Lung (tissue), 11 donors: ENCODE measurements at regions not wholly inside any gene's neighbourhood (a gene's known extent, or its start where the extent isn't known, plus 50 kb on each side); places are given as distances from the start of the nearest gene placed in this dataset.
A peak's percentile ranks its signal among the peaks of the same experiment; 100 is the strongest.

ENCODE experiments used
- ATAC-seq: fragments of 200-7000 bp; cut with Tn5 transposase; one replicate; pipeline ENCODE4 v1.9.1; 2020; ENCODE audit warnings: moderate number of reproducible peaks; ENCODE audit not compliant: insufficient read depth, low FRiP score
- DNase-seq, 3 donors: peaks; one replicate each; pipeline ENCODE4 v3.0.0-alpha.2; 2013 to 2017
- H3K27ac ChIP-seq, 2 donors: one replicate each; pipeline ENCODE4 v1.5.1; 2013; ENCODE audit warnings: mild to moderate bottlenecking in 2 of 2, moderate library complexity in 2 of 2, control low read depth in 1 of 2, inconsistent platforms in 1 of 2, low read depth in 1 of 2, low read length in 1 of 2
- H3K27me3 ChIP-seq, 3 donors: one replicate each; pipeline ENCODE4 v1.5.1; 2013; ENCODE audit warnings: low read length in 2 of 3; ENCODE audit not compliant: control insufficient read depth in 3 of 3, insufficient read depth in 3 of 3
- H3K36me3 ChIP-seq, 4 donors: one replicate each; pipeline ENCODE4 v1.5.1; 2013; ENCODE audit warnings: low read length in 4 of 4, mild to moderate bottlenecking in 1 of 4, moderate library complexity in 1 of 4; ENCODE audit not compliant: control insufficient read depth in 4 of 4, insufficient read depth in 4 of 4
- H3K4me1 ChIP-seq, 5 donors: one replicate each; pipeline ENCODE4 v1.5.1; 2013; ENCODE audit warnings: low read length in 5 of 5, mild to moderate bottlenecking in 2 of 5, moderate library complexity in 1 of 5; ENCODE audit not compliant: control insufficient read depth in 5 of 5, insufficient read depth in 5 of 5
- H3K4me3 ChIP-seq: one replicate; pipeline ENCODE4 v1.5.1; 2013; ENCODE audit warnings: mild to moderate bottlenecking, control low read depth, moderate library complexity
- H3K9ac ChIP-seq, 2 donors: one replicate each; pipeline ENCODE4 v1.5.1; 2013; ENCODE audit warnings: low read length in 2 of 2, control low read depth in 1 of 2; ENCODE audit not compliant: insufficient read depth in 1 of 2
- H3K9me3 ChIP-seq, 4 donors: one replicate each; pipeline ENCODE4 v1.5.1; 2013; ENCODE audit warnings: low read length in 3 of 4, mild to moderate bottlenecking in 1 of 4, moderate library complexity in 1 of 4; ENCODE audit not compliant: control insufficient read depth in 4 of 4, insufficient read depth in 3 of 4
- CTCF ChIP-seq: IDR thresholded peaks from 2 replicates; pipeline ENCODE4 v1.5.1; 2012; ENCODE audit warnings: mild to moderate bottlenecking; ENCODE audit errors: control extremely low read depth, extremely low read depth
- WGBS, 2 donors: extraction: QIAGEN DNeasy Blood & Tissue Kit; methylation state at CpG; one replicate each; pipeline ENCODE4 v1.1.7; 2013; 5-methylcytosine and 5-hydroxymethylcytosine counted together
- donor health status: control.
- donor health status: control.
- donor health status: Bipolar disorder and iron deficiency.
- donor health status: healthy.
- donor health status: DM: yes; HTN: yes; CAD: no.

- no peak overlapping the region for H3K27ac ChIP-seq
- no peaks in the 10 kb centered on the region for H3K36me3 ChIP-seq
- H3K4me1 ChIP-seq = no peaks in the 10 kb centered on the region
- 73 to 80% methylated on average over 2 of the region's 2 CpGs for WGBS, 2 donors
- no peak for TF ChIP-seq CTCF
- no peaks in the 10 kb centered on the region for H3K9me3 ChIP-seq
- H3K9ac ChIP-seq = no peak overlapping the region
- DNase-seq = no peak
- H3K4me3 ChIP-seq = no peak overlapping the region
- H3K27me3 ChIP-seq = no peaks in the 10 kb centered on the region
- no peak for ATAC-seq
Observed at GRCh38 chr5:53183880-53184279, 74.3 kb upstream of the MOCS2 start.

GRCh38 chr5:53191548-53192165 lies 82.1 kb upstream of the MOCS2 start:
- DNase-seq (no peak), ATAC-seq (no peak)
- Histone ChIP-seq H3K9me3 (peaks cover 0 to 3% (median under 1%) of the 10 kb centered on the region in 4 donors), H3K27ac (no peak overlapping the region), H3K36me3 (no peaks in the 10 kb centered on the region), H3K4me1 (no peaks in the 10 kb centered on the region), H3K4me3 (no peak overlapping the region), H3K9ac (no peak overlapping the region), H3K27me3 (no peaks in the 10 kb centered on the region)
- TF ChIP-seq CTCF = no peak
- 65 to 78% methylated on average over 4 of the region's 4 CpGs for WGBS, 2 donors

- peaks cover 0 to 3% (median under 1%) of the 10 kb centered on the region in 4 donors for H3K9me3 ChIP-seq
- no peaks in the 10 kb centered on the region for H3K4me1 ChIP-seq
- H3K27ac ChIP-seq = no peak overlapping the region
- 58 to 70% methylated on average over 2 of the region's 2 CpGs for WGBS, 2 donors
- no peaks in the 10 kb centered on the region for H3K36me3 ChIP-seq
- H3K9ac ChIP-seq = no peak overlapping the region
- TF ChIP-seq CTCF = no peak
- ATAC-seq (no peak), DNase-seq (no peak)
- no peak overlapping the region for H3K4me3 ChIP-seq
- no peaks in the 10 kb centered on the region for H3K27me3 ChIP-seq
Observed at GRCh38 chr5:53194086-53194485, 84.5 kb upstream of the MOCS2 start.

- no peaks in the 10 kb centered on the region for H3K9me3 ChIP-seq
- no peak overlapping the region for H3K4me3 ChIP-seq
- DNase-seq = peak in 2 of 3 donors; percentile 2 to 15
- ATAC-seq = no peak
- H3K9ac ChIP-seq = no peak overlapping the region
- no peaks in the 10 kb centered on the region for H3K36me3 ChIP-seq
- H3K4me1 ChIP-seq = peaks cover 0 to 3% (median 0%) of the 10 kb centered on the region in 5 donors
- no peaks in the 10 kb centered on the region for H3K27me3 ChIP-seq
- H3K27ac ChIP-seq = no peak overlapping the region
- no peak for TF ChIP-seq CTCF
Observed at GRCh38 chr5:53199882-53200281, 90.3 kb upstream of the MOCS2 start.
